ENCODE measurements at regions not wholly inside any gene's neighbourhood (a gene's known extent, or its start where the extent isn't known, plus 50 kb on each side); places are given as distances from the start of the nearest gene placed in this dataset.

GRCh38 chr17:53719229-53719628 is 103.5 kb upstream of the KIF2B start:
- DNase-seq = peak; percentile 30
- Histone ChIP-seq H3F3A (replicated peaks; ENCODE audit: insufficient read depth) (peaks cover 25% of the 10 kb centered on the region), H4K20me1 (ENCODE audit: insufficient read depth) (no peaks in the 10 kb centered on the region), H3K4me3 (ENCODE audit: low read depth in 2 of 2, low read length in 1 of 2) (no peak overlapping the region), H3K36me3 (replicated peaks in 1 of 2; ENCODE audit: control insufficient read depth in 1 of 2, insufficient read depth in 2 of 2, low read length in 1 of 2) (no peaks in the 10 kb centered on the region), H2AFZ (ENCODE audit: low read depth) (no peak overlapping the region), H3K9me3 (no peaks in the 10 kb centered on the region), H3K9me2 (no peaks in the 10 kb centered on the region), H3K27me3 (ENCODE audit: insufficient read depth) (no peaks in the 10 kb centered on the region), H3K27ac (ENCODE audit: low read depth in 2 of 2, low read length in 1 of 2) (peak overlapping the region in 1 of 2 experiments; percentile 69; a peak in 2 of 4 replicates), H3K9ac (no peak overlapping the region), H3K4me1 (ENCODE audit: control insufficient read depth in 1 of 2, insufficient read depth in 2 of 2, low read depth in 1 of 2, low read length in 1 of 2) (peaks cover 4 to 5% of the 10 kb centered on the region in 2 experiments; a peak in 3 of 4 replicates), H3K79me2 (ENCODE audit: insufficient read depth) (no peaks in the 10 kb centered on the region), H3K4me2 (no peak overlapping the region)
- CTCF ChIA-PET = no interaction called here
- TF ChIP-seq ELF1 (IDR thresholded peaks at IDR 0.05) (peak; percentile 15; the same call in 1 of the 2 replicates), JUND (IDR thresholded peaks at IDR 0.05) (peak; percentile 49), NFIC (IDR thresholded peaks at IDR 0.05; ENCODE audit: borderline replicate concordance) (peak; percentile 85), EP300 (IDR thresholded peaks at IDR 0.05; ENCODE audit: borderline replicate concordance in 1 of 2, low read depth in 1 of 2, low read length in 1 of 2) (peak; percentile 74 to 76), FOXM1 (IDR thresholded peaks at IDR 0.05; ENCODE audit: low read depth) (0 out of 2 replicates have a peak, but pooled peaks have one; percentile 36), PBX3 (IDR thresholded peaks at IDR 0.05) (peak; percentile 82), TCF12 (IDR thresholded peaks at IDR 0.05) (peak; percentile 70), CHD2 (IDR thresholded peaks at IDR 0.05; ENCODE audit: low read length, partially characterized antibody) (no peak), NRF1 (IDR thresholded peaks at IDR 0.05; ENCODE audit: low read depth, low read length) (no peak), ZBTB33 (IDR thresholded peaks at IDR 0.05; ENCODE audit: borderline replicate concordance, low read depth) (no peak), RCOR1 (IDR thresholded peaks at IDR 0.05; ENCODE audit: low read length) (peak; percentile 73), FOSL2 (IDR thresholded peaks at IDR 0.05; ENCODE audit: borderline replicate concordance, low read depth) (peak; percentile 45; the same call in 1 of the 2 replicates), REST (IDR thresholded peaks at IDR 0.05; ENCODE audit: low read depth, low read length) (no peak), TEAD4 (IDR thresholded peaks at IDR 0.05; ENCODE audit: borderline replicate concordance, insufficient read depth) (0 out of 2 replicates have a peak, but pooled peaks have one; percentile 26), GABPA (IDR thresholded peaks at IDR 0.05; ENCODE audit: low read depth) (no peak)
- POLR2A ChIA-PET = no interaction called here
